ENCODE measurements at regions not wholly inside any gene's neighbourhood (a gene's known extent, or its start where the extent isn't known, plus 50 kb on each side); places are given as distances from the start of the nearest gene placed in this dataset.
A peak's percentile ranks its signal among the peaks of the same experiment; 100 is the strongest.

DNA sequence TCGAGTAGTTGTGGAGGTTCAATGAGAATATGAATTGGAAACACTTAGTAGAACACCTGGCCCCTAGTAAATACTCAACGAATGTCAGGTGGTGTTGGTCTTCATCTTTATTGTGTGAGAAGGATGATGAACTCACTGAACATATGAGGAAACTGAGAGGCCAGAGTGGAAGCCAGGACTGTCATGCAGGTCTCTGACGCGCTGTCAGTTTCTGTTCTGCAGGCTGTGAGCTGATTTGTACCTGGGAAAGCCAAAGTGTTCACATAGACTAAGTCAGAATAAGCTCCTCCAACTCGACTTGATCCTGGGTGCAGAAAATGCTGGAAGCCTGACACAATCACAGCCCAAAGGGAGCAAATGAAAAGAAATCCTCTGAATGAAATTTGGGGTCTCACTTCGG, 222.2 kb downstream of the LY86 start:
- H3K4me3 ChIP-seq (ENCODE audit: low read depth, low read length): peak overlapping the region; percentile 23
- DNase-seq (ENCODE audit: low read depth): no peak
- TF ChIP-seq, protein P1, sequence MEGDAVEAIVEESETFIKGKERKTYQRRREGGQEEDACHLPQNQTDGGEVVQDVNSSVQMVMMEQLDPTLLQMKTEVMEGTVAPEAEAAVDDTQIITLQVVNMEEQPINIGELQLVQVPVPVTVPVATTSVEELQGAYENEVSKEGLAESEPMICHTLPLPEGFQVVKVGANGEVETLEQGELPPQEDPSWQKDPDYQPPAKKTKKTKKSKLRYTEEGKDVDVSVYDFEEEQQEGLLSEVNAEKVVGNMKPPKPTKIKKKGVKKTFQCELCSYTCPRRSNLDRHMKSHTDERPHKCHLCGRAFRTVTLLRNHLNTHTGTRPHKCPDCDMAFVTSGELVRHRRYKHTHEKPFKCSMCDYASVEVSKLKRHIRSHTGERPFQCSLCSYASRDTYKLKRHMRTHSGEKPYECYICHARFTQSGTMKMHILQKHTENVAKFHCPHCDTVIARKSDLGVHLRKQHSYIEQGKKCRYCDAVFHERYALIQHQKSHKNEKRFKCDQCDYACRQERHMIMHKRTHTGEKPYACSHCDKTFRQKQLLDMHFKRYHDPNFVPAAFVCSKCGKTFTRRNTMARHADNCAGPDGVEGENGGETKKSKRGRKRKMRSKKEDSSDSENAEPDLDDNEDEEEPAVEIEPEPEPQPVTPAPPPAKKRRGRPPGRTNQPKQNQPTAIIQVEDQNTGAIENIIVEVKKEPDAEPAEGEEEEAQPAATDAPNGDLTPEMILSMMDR (IDR thresholded peaks at IDR 0.05; ENCODE audit: low read depth, low read length, missing control alignments): no peak

DNA sequence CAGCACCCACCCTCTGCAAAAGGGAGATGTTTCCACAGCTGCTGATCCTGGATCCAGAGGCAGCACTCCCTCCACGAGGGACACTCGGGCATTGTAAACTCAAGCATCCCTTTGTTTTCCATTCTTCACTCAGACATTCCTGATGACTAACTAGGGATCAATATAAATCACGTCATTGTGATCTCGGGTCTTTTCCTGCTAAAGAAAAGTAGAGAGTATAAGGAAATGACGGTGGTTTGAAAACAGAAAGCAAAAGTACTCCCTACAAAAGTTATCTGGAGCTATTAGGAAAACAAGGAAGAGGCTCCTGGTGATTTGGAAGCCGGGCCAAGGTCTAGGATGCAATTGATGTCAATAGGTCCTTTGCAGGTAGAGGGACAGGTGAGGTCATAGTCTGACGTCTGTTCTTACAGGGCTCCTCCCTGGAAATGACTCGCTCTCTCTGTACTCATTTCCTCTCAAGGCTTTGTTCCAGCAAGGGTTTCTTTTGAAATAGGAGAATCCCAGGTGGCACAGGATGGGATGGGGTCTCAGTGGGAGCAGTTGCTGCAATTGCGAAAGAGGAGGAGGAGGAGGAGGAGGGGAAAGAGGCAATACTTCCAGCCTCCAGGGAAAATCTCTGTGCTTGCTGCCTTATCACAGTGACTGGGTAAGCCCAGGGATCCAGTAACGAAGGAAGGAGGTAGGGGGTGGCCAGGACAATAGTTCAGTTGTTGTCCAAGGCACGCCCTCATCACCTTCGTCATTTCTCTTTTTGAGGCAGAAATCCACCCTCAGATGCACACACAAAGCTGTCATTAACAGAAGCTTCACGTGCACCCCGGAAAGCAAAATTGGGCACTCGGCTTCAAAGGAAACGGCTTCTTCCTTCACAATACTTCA, 222.8 kb downstream of the LY86 start:
- TF ChIP-seq, protein P1 (IDR thresholded peaks at IDR 0.05; ENCODE audit: low read depth, low read length, missing control alignments): no peak
- DNase-seq (ENCODE audit: low read depth): no peak
- peak overlapping the region; percentile 23 for H3K4me3 ChIP-seq (ENCODE audit: low read depth, low read length)

DNA sequence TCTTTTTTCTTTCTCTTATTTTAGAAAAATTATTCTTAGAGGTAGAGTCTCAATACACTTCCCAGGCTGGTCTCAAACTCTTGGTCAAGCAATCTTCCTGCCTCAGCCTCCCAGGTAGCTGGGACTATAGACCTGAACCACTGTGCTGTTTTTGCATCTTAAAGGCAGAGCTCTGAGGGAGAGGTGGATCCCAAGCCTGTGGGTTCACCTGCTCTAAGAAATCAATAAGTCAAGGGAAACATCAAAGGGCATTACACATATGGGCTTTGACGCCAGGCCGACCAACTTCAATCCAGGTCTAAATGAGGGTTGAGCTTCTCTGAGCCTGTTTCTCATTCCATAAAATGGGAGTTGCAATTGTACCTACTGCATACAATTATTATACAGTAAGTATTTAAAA, 223.9 kb downstream of the LY86 start:
- TF ChIP-seq, protein P1 (IDR thresholded peaks at IDR 0.05; ENCODE audit: low read depth, low read length, missing control alignments): no peak
- no peak overlapping the region for H3K4me3 ChIP-seq (ENCODE audit: low read depth, low read length)
- no peak for DNase-seq (ENCODE audit: low read depth)

DNA sequence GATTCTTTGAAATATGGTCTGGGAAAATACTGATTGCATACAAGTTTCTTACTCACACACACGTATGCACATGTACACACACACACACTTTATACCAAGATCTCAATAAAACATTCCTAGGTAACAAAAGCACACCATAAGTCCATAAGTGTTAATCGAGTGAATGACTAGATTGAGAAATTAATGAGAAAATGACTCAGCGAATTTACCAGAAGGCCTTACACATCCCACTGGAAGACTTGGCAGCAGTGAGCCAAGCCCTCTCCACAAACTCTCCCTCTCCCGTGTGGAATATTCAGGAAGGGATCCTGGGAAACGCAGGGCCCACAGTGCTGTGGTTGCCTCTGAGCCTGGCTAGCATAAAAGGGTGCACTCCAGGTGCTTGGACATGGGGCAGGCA, 227.2 kb downstream of the LY86 start:
- DNase-seq (ENCODE audit: low read depth): no peak
- no peak overlapping the region for H3K4me3 ChIP-seq (ENCODE audit: low read depth, low read length)
- TF ChIP-seq, protein P1 (IDR thresholded peaks at IDR 0.05; ENCODE audit: low read depth, low read length, missing control alignments): no peak

DNA sequence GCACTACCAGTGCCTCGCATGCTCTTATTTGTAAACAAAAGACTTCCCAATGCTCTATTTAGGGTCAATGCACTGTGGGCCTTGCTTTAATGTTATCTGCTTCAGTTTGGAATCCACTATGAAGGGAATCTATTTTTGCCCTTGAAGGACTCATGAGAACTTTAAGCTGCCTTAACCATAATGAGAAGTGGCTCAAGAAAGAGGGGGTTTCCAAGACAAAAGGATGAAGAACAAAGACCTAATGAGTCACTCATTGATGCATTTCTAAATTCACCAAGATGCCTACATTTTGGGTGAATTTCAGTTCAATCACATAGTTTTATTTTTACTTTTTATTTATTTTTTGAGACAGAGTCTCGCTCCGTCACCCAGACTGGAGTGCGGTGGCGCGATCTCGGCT, 228.2 kb downstream of the LY86 start:
- DNase-seq (ENCODE audit: low read depth): no peak
- H3K4me3 ChIP-seq (ENCODE audit: low read depth, low read length): no peak overlapping the region
- TF ChIP-seq, protein P1 (IDR thresholded peaks at IDR 0.05; ENCODE audit: low read depth, low read length, missing control alignments): no peak

DNA sequence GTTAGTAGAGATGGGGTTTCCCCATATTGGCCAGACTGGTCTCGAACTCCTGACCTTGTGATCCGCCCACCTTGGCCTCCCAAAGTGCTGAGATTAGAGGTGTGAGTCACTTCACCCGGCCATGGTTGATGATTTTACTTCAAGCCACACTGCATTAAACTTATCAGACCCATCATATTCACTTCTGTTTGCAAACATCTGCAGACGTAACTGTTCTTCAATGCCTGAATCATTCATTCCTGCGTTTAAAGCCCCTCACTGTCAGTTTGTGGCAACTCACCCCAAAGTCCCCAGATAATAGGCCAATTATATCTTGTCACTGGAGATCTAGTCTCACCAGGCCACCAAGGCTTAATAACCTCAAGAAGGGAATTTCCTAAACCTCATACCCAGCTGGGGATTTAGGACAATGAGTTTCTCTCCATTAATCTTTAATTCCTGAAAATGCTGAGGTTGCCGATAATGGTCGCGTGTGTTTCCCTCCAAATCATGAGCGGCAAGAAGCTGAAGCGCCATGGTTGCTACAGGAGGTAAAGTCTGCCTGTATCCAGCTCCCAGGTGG, 229.6 kb downstream of the LY86 start:
- DNase-seq (ENCODE audit: low read depth): no peak
- TF ChIP-seq, protein P1 (IDR thresholded peaks at IDR 0.05; ENCODE audit: low read depth, low read length, missing control alignments): no peak
- H3K4me3 ChIP-seq (ENCODE audit: low read depth, low read length): no peak overlapping the region
